IPS DF 4.7 (cell line): ENCODE measurements at regions not wholly inside any gene's neighbourhood (a gene's known extent, or its start where the extent isn't known, plus 50 kb on each side); places are given as distances from the start of the nearest gene placed in this dataset.

Experiments
- DNase-seq: peaks from one replicate; pipeline ENCODE4 v3.0.0-alpha.2; 2013; ENCODE audit warnings: low spot score; ENCODE audit errors: extremely low read depth

GRCh38 chr6:85396159-85396808 lies 53.6 kb upstream of the NT5E start:
- no peak for DNase-seq

- no peak for DNase-seq
These were observed 54.1 kb upstream of the NT5E start for GRCh38 chr6:85395746-85396145.

- no peak for DNase-seq
These were observed 54.9 kb upstream of the NT5E start for GRCh38 chr6:85394853-85395538.

GRCh38 chr6:85394199-85394598 lies 55.7 kb upstream of the NT5E start:
- no peak for DNase-seq

GRCh38 chr6:85392379-85392778 lies 57.5 kb upstream of the NT5E start:
- DNase-seq, result no peak

- no peak for DNase-seq
These were observed 59.1 kb upstream of the NT5E start for GRCh38 chr6:85390775-85391174.

- no peak for DNase-seq
These were observed 59.7 kb upstream of the NT5E start for GRCh38 chr6:85390105-85390728.

- DNase-seq, result no peak
These were observed 60.6 kb upstream of the NT5E start for GRCh38 chr6:85389151-85389797.

- DNase-seq, result no peak
These were observed 61.4 kb upstream of the NT5E start for GRCh38 chr6:85388531-85388930.

- DNase-seq, result no peak
These were observed 64.1 kb upstream of the NT5E start for GRCh38 chr6:85385636-85386315.

GRCh38 chr6:85383042-85383441 lies 66.8 kb upstream of the NT5E start:
- no peak for DNase-seq

- DNase-seq, result no peak
These were observed 67.3 kb upstream of the NT5E start for GRCh38 chr6:85382541-85382940.

- no peak for DNase-seq
These were observed 77.0 kb upstream of the NT5E start for GRCh38 chr6:85372915-85373270.

GRCh38 chr6:85372188-85372914 lies 77.5 kb upstream of the NT5E start:
- no peak for DNase-seq

- no peak for DNase-seq
These were observed 81.3 kb upstream of the NT5E start for GRCh38 chr6:85368631-85369030.

GRCh38 chr6:85364344-85364743 lies 85.5 kb upstream of the NT5E start:
- DNase-seq, result no peak

GRCh38 chr6:85363870-85364269 lies 86.0 kb upstream of the NT5E start:
- DNase-seq, result no peak

- DNase-seq, result no peak
These were observed 87.1 kb upstream of the NT5E start for GRCh38 chr6:85362652-85363310.

GRCh38 chr6:85361643-85362014 lies 88.3 kb upstream of the NT5E start:
- no peak for DNase-seq

- DNase-seq, result no peak
These were observed 88.9 kb upstream of the NT5E start for GRCh38 chr6:85360794-85361642.
